Stimulated activated CD8-positive, alpha-beta memory T cell treated with anti-CD3 and anti-CD28 coated beads, Interleukin-7, amount 100 ng/mL, for 4 hours (primary cell): ENCODE measurements at regions not wholly inside any gene's neighbourhood (a gene's known extent, or its start where the extent isn't known, plus 50 kb on each side); places are given as distances from the start of the nearest gene placed in this dataset.

Source experiments
- DNase-seq, 2 donors: peaks; one replicate each; pipeline ENCODE4 v3.0.0-alpha.2; 2020; ENCODE audit warnings: low read depth in 2 of 2

GRCh38 chr22:47963660-47964059, 1201.2 kb downstream of the TBC1D22A start:
- DNase-seq: no peak

GRCh38 chr22:47957649-47958048, 1195.2 kb downstream of the TBC1D22A start:
- no peak for DNase-seq

GRCh38 chr22:47954107-47954506, 1191.7 kb downstream of the TBC1D22A start:
- DNase-seq: no peak

- DNase-seq: no peak
Measured at GRCh38 chr22:47944941-47945340, 1182.5 kb downstream of the TBC1D22A start.

GRCh38 chr22:47943729-47944700, 1181.6 kb downstream of the TBC1D22A start:
- DNase-seq: no peak

- no peak for DNase-seq
Measured at GRCh38 chr22:47940211-47940610, 1177.8 kb downstream of the TBC1D22A start.

GRCh38 chr22:47933891-47934290, 1171.4 kb downstream of the TBC1D22A start:
- no peak for DNase-seq

- no peak for DNase-seq
Measured at GRCh38 chr22:47933226-47933625, 1170.8 kb downstream of the TBC1D22A start.

- no peak for DNase-seq
Measured at GRCh38 chr22:47929646-47930185, 1167.3 kb downstream of the TBC1D22A start.

- DNase-seq: no peak
Measured at GRCh38 chr22:47929073-47929472, 1166.6 kb downstream of the TBC1D22A start.

- no peak for DNase-seq
Measured at GRCh38 chr22:47928631-47929030, 1166.2 kb downstream of the TBC1D22A start.

GRCh38 chr22:47927648-47928210, 1165.3 kb downstream of the TBC1D22A start:
- no peak for DNase-seq

GRCh38 chr22:47923011-47923427, 1160.6 kb downstream of the TBC1D22A start:
- no peak for DNase-seq

GRCh38 chr22:47921906-47922305, 1159.5 kb downstream of the TBC1D22A start:
- no peak for DNase-seq

GRCh38 chr22:47920380-47920959, 1158.0 kb downstream of the TBC1D22A start:
- DNase-seq: no peak

GRCh38 chr22:47919893-47920292, 1157.4 kb downstream of the TBC1D22A start:
- DNase-seq: no peak

- no peak for DNase-seq
Measured at GRCh38 chr22:47919001-47919441, 1156.6 kb downstream of the TBC1D22A start.

- DNase-seq: peak; percentile 4 to 35
Measured at GRCh38 chr22:47918276-47918921, 1155.9 kb downstream of the TBC1D22A start.

GRCh38 chr22:47914481-47915097, 1152.1 kb downstream of the TBC1D22A start:
- no peak for DNase-seq

- no peak for DNase-seq
Measured at GRCh38 chr22:47902646-47903180, 1140.3 kb downstream of the TBC1D22A start.

- DNase-seq: no peak
Measured at GRCh38 chr22:47901911-47902310, 1139.5 kb downstream of the TBC1D22A start.
